ENCODE measurements at regions not wholly inside any gene's neighbourhood (a gene's known extent, or its start where the extent isn't known, plus 50 kb on each side); places are given as distances from the start of the nearest gene placed in this dataset.

- TF ChIP-seq CTCF (conservative IDR thresholded peaks at IDR 0.05; ENCODE audit: low read depth, low read length) (no peak), SMC3 (IDR thresholded peaks at IDR 0.05; ENCODE audit: low read depth, low read length) (no peak), CHD1 (IDR thresholded peaks at IDR 0.05; ENCODE audit: low read depth, low read length) (no peak), MXI1 (IDR thresholded peaks at IDR 0.05; ENCODE audit: borderline replicate concordance, low read depth, low read length) (no peak), CEBPB (IDR thresholded peaks at IDR 0.05; ENCODE audit: low read depth, low read length) (no peak)
- TF ChIP-seq, protein P1, sequence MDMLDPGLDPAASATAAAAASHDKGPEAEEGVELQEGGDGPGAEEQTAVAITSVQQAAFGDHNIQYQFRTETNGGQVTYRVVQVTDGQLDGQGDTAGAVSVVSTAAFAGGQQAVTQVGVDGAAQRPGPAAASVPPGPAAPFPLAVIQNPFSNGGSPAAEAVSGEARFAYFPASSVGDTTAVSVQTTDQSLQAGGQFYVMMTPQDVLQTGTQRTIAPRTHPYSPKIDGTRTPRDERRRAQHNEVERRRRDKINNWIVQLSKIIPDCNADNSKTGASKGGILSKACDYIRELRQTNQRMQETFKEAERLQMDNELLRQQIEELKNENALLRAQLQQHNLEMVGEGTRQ (IDR thresholded peaks at IDR 0.05; ENCODE audit: low read depth, low read length): no peak
These were observed 238.7 kb downstream of the VAPA start for GRCh38 chr18:10152475-10152874.

Measured in IMR-90 (cell line).